H1 (cell line): ENCODE measurements at regions not wholly inside any gene's neighbourhood (a gene's known extent, or its start where the extent isn't known, plus 50 kb on each side); places are given as distances from the start of the nearest gene placed in this dataset.

Experiments
- CTCF ChIA-PET: fragments of 300-600 bp; sonication (Branson Sonifier 250); formaldehyde crosslinking; loops from one replicate; lab custom pipeline; 2021; ENCODE audit not compliant: partially characterized antibody; lab: Charles Lee
- POLR2A ChIA-PET: fragments of 300-600 bp; sonication (Branson Sonifier 250); formaldehyde crosslinking; loops from one replicate; lab custom pipeline; 2021; ENCODE audit warnings: inconsistent platforms; ENCODE audit not compliant: partially characterized antibody; lab: Charles Lee
- DNase-seq, 2 experiments: peaks; one replicate each; pipeline versions ENCODE4 v3.0.0 to v3.0.0-alpha.2; 2010 to 2022; ENCODE audit warnings: low spot score in 2 of 2, low read depth in 1 of 2, mixed read lengths in 1 of 2
- FAIRE-seq: peaks from 2 replicates; lab custom pipeline; 2011; peaks lifted over from hg19 to GRCh38; lab: Jason Lieb, UNC
- H2AFZ ChIP-seq: 2 replicates; pipeline ENCODE4 v1.8.1; 2012; ENCODE audit warnings: low read length, inconsistent platforms
- H2AK5ac ChIP-seq: 2 replicates; pipeline ENCODE4 v1.6.1; 2013; ENCODE audit warnings: low read depth, low read length
- H2BK120ac ChIP-seq: replicated peaks from 2 replicates; pipeline ENCODE3; 2013; ENCODE audit warnings: low read depth, low read length, inconsistent platforms
- H2BK12ac ChIP-seq: 2 replicates; pipeline ENCODE4 v1.6.1; 2013; ENCODE audit warnings: low read depth, low read length
- H2BK15ac ChIP-seq: 2 replicates; pipeline ENCODE4 v1.6.1; 2013; ENCODE audit warnings: low read length
- H2BK20ac ChIP-seq: 2 replicates; pipeline ENCODE4 v1.6.1; 2013; ENCODE audit warnings: low read length
- H2BK5ac ChIP-seq: 2 replicates; pipeline ENCODE4 v1.6.1; 2013; ENCODE audit warnings: low read depth, low read length
- H3K14ac ChIP-seq: 2 replicates; pipeline ENCODE4 v1.6.1; 2013; ENCODE audit warnings: inconsistent platforms; ENCODE audit not compliant: insufficient read length
- H3K18ac ChIP-seq: 2 replicates; pipeline ENCODE4 v1.6.1; 2013; ENCODE audit warnings: low read length; ENCODE audit errors: extremely low read depth
- H3K23ac ChIP-seq: 2 replicates; pipeline ENCODE4 v1.6.1; 2013; ENCODE audit warnings: inconsistent platforms; ENCODE audit not compliant: insufficient read length
- H3K23me2 ChIP-seq: 2 replicates; pipeline ENCODE4 v1.6.1; 2013; ENCODE audit warnings: low read depth, low read length
- H3K27ac ChIP-seq: 2 replicates; pipeline ENCODE4 v1.6.1; 2011; ENCODE audit warnings: low read depth, low read length, inconsistent platforms
- H3K27me3 ChIP-seq, 4 experiments: replicated peaks in 1 of 4; 1 replicate in 1 of 4; 2 replicates in 3 of 4; pipeline versions ENCODE4 v1.6.1 to v1.8.1; 2011 to 2013; ENCODE audit warnings: low read length in 3 of 4, mild to moderate bottlenecking in 3 of 4, inconsistent platforms in 2 of 4, mixed read lengths in 2 of 4, moderate library complexity in 1 of 4; ENCODE audit not compliant: control insufficient read depth in 3 of 4, insufficient read depth in 3 of 4; ENCODE audit errors: extremely low read depth in 1 of 4
- H3K36me3 ChIP-seq, 4 experiments: 2 replicates each; pipeline versions ENCODE4 v1.6.1 to v1.8.1; 2011 to 2013; ENCODE audit warnings: mild to moderate bottlenecking in 4 of 4, low read length in 3 of 4, moderate library complexity in 2 of 4, control low read depth in 1 of 4, inconsistent platforms in 1 of 4; ENCODE audit not compliant: insufficient read depth in 4 of 4, control insufficient read depth in 2 of 4
- H3K4ac ChIP-seq: replicated peaks from 2 replicates; pipeline ENCODE3; 2013; ENCODE audit warnings: low read length, low read depth, mixed read lengths, inconsistent platforms; ENCODE audit not compliant: insufficient read length
- H3K4me1 ChIP-seq, 4 experiments: replicated peaks in 1 of 4; 1 replicate in 1 of 4; 2 replicates in 3 of 4; pipeline versions ENCODE4 v1.6.1 to v1.8.1; 2011 to 2013; ENCODE audit warnings: low read length in 3 of 4, inconsistent platforms in 2 of 4, mixed read lengths in 1 of 4; ENCODE audit not compliant: insufficient read depth in 4 of 4, control insufficient read depth in 3 of 4
- H3K4me2 ChIP-seq, 2 experiments: 2 replicates each; pipeline versions ENCODE4 v1.6.1 to v1.8.1; 2011 to 2013; ENCODE audit warnings: low read depth in 2 of 2, low read length in 2 of 2, control low read depth in 1 of 2, inconsistent platforms in 1 of 2, mild to moderate bottlenecking in 1 of 2; ENCODE audit not compliant: insufficient read depth in 1 of 2
- H3K4me3 ChIP-seq, 4 experiments: fragments of 200-600, 300-600 bp in 1 of 4; sonication (generic), shearing (Covaris generic), sonication (Bioruptor Twin) in 1 of 4; 2 replicates each; pipeline versions ENCODE4 v1.5.1 to v1.8.1; 2011 to 2016; ENCODE audit warnings: low read length in 4 of 4, low read depth in 3 of 4, control low read depth in 2 of 4, inconsistent platforms in 2 of 4, mild to moderate bottlenecking in 2 of 4, mixed read lengths in 1 of 4, moderate library complexity in 1 of 4; ENCODE audit not compliant: insufficient read depth in 2 of 4; ENCODE audit errors: extremely low read depth in 1 of 4
- H3K56ac ChIP-seq: replicated peaks from 2 replicates; pipeline ENCODE3; 2013; ENCODE audit warnings: low read depth, mild to moderate bottlenecking, mixed read lengths, low read length, inconsistent platforms; ENCODE audit not compliant: insufficient read length
- H3K79me1 ChIP-seq: 2 replicates; pipeline ENCODE4 v1.6.1; 2013; ENCODE audit warnings: low read depth, low read length, control low read depth
- H3K79me2 ChIP-seq, 2 experiments: 2 replicates each; pipeline versions ENCODE4 v1.6.1 to v1.8.1; 2012 to 2013; ENCODE audit warnings: low read length in 2 of 2, mild to moderate bottlenecking in 2 of 2, inconsistent platforms in 1 of 2; ENCODE audit not compliant: insufficient read depth in 2 of 2, control insufficient read depth in 1 of 2
- H3K9ac ChIP-seq, 4 experiments: replicated peaks in 1 of 4; 1 replicate in 1 of 4; 2 replicates in 3 of 4; pipeline versions ENCODE4 v1.6.1 to v1.8.1; 2011 to 2013; ENCODE audit warnings: low read depth in 3 of 4, low read length in 3 of 4, control low read depth in 2 of 4, mild to moderate bottlenecking in 2 of 4, moderate library complexity in 2 of 4, inconsistent platforms in 1 of 4; ENCODE audit errors: extremely low read depth in 1 of 4
- H3K9me3 ChIP-seq, 2 experiments: 2 replicates each; pipeline versions ENCODE4 v1.6.1 to v1.8.1; 2012 to 2013; ENCODE audit warnings: mild to moderate bottlenecking in 2 of 2, moderate library complexity in 2 of 2, control low read depth in 1 of 2, inconsistent platforms in 1 of 2, low read depth in 1 of 2, low read length in 1 of 2, mixed read lengths in 1 of 2; ENCODE audit not compliant: insufficient read depth in 2 of 2
- H4K20me1 ChIP-seq, 2 experiments: replicated peaks in 1 of 2; 2 replicates each; pipeline versions ENCODE3 to v1.8.1; 2011 to 2013; ENCODE audit warnings: inconsistent platforms in 2 of 2, low read length in 2 of 2, mild to moderate bottlenecking in 1 of 2; ENCODE audit not compliant: insufficient read depth in 2 of 2, control insufficient read depth in 1 of 2
- H4K5ac ChIP-seq: 2 replicates; pipeline ENCODE4 v1.6.1; 2013; ENCODE audit warnings: low read length, low read depth, mixed read lengths, inconsistent platforms; ENCODE audit not compliant: insufficient read length
- H4K8ac ChIP-seq: 2 replicates; pipeline ENCODE4 v1.8.0; 2013; ENCODE audit warnings: mild to moderate bottlenecking, moderate library complexity, low read length, inconsistent platforms; ENCODE audit not compliant: insufficient read depth; ENCODE audit errors: extremely low read depth
- H4K91ac ChIP-seq: replicated peaks from 2 replicates; pipeline ENCODE3; 2013; ENCODE audit warnings: low read length, mixed read lengths, inconsistent platforms; ENCODE audit not compliant: insufficient read length
- BCL11A ChIP-seq, 2 experiments: IDR thresholded peaks; one replicate each; pipeline ENCODE4 v1.6.1; 2011; ENCODE audit warnings: low read depth in 2 of 2, low read length in 2 of 2, mild to moderate bottlenecking in 2 of 2
- CBX5 ChIP-seq: fragments of 300-800, 300-1000 bp; sonication (generic); IDR thresholded peaks from 2 replicates; pipeline ENCODE4 v1.7.1; 2016; ENCODE audit warnings: antibody characterized with exemption, low read length, low read depth
- CEBPB ChIP-seq: IDR thresholded peaks from 2 replicates; pipeline ENCODE4 v1.6.1; 2012; ENCODE audit warnings: low read depth, low read length
- CHD2 ChIP-seq: IDR thresholded peaks from 2 replicates; pipeline ENCODE4 v1.6.1; 2012; ENCODE audit warnings: low read length, improper control_type of control experiment
- CTBP2 ChIP-seq: IDR thresholded peaks from 2 replicates; pipeline ENCODE4 v1.7.0; 2011; ENCODE audit warnings: borderline replicate concordance, mild to moderate bottlenecking, moderate library complexity, mixed read lengths, low read length; ENCODE audit not compliant: insufficient read depth, insufficient read length
- GABPA ChIP-seq: IDR thresholded peaks from 2 replicates; pipeline ENCODE4 v1.6.1; 2011; ENCODE audit warnings: mild to moderate bottlenecking, low read length, moderate library complexity, borderline replicate concordance; ENCODE audit not compliant: insufficient read depth
- JUN ChIP-seq: IDR thresholded peaks from 2 replicates; pipeline ENCODE4 v1.6.1; 2011; ENCODE audit warnings: low read depth, mild to moderate bottlenecking, improper control_type of control experiment, low read length
- NRF1 ChIP-seq: IDR thresholded peaks from 2 replicates; pipeline ENCODE4 v1.6.1; 2011; ENCODE audit warnings: mild to moderate bottlenecking, low read depth, low read length, improper control_type of control experiment
- POLR2AphosphoS5 ChIP-seq: IDR thresholded peaks from 2 replicates; pipeline ENCODE4 v1.6.1; 2011; ENCODE audit warnings: low read depth, low read length
- RNF2 ChIP-seq: fragments of 200-900, 300-1000 bp; sonication (generic); IDR thresholded peaks from 2 replicates; pipeline ENCODE4 v1.7.1; 2016; ENCODE audit warnings: borderline replicate concordance, low read depth, mild to moderate bottlenecking, antibody characterized with exemption, low read length; ENCODE audit not compliant: poor library complexity, severe bottlenecking; ENCODE audit errors: missing control alignments
- RXRA ChIP-seq: IDR thresholded peaks from 2 replicates; pipeline ENCODE4 v1.6.1; 2011; ENCODE audit warnings: low read depth, mild to moderate bottlenecking, low read length, moderate library complexity; ENCODE audit not compliant: insufficient read depth
- TBP ChIP-seq: IDR thresholded peaks from 2 replicates; pipeline ENCODE4 v1.6.1; 2011; ENCODE audit warnings: low read depth, low read length, improper control_type of control experiment
- USF2 ChIP-seq: IDR thresholded peaks from 2 replicates; pipeline ENCODE4 v1.6.1; 2011; ENCODE audit warnings: low read length, improper control_type of control experiment
- WGBS, 2 experiments: shearing (Covaris generic) in 1 of 2; methylation state at CpG; one replicate each; pipeline versions ENCODE4 v1.1.6 to v1.1.7; 2013 to 2015; ENCODE audit warnings: low lambda C conversion rate in 2 of 2, mixed read lengths in 2 of 2, inconsistent platforms in 1 of 2, low coverage in 1 of 2, missing lambda C conversion rate in 1 of 2; ENCODE audit not compliant: insufficient replicate concordance in 2 of 2, insufficient coverage in 1 of 2, insufficient read length in 1 of 2; ENCODE audit errors: extremely low coverage in 1 of 2, missing lambda C conversion rate in 1 of 2; 5-methylcytosine and 5-hydroxymethylcytosine counted together

DNA sequence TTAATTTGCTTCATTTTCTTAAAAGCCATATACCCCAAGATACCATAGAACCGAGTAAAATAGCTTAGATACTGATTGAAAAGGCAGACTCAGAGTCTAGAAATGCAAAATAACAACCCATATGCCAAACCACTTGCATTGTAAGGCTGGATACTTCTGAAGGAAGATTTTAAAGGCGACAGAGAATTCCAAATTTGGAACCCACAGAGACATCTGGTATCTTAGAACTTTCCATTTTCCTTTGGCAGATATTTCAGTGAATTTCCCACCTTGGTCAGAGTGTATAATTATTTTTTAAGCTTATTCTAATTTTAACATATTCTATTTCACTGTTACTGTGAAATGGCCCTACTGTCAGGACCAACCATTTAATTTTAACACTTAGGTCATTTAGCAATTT is 186.4 kb upstream of the E2F7 start:
- H3K79me2 ChIP-seq = no peaks in the 10 kb centered on the region
- H2BK20ac ChIP-seq = no peak overlapping the region
- no peaks in the 10 kb centered on the region for H3K23me2 ChIP-seq
- H3K4ac ChIP-seq = no peak overlapping the region
- H3K4me3 ChIP-seq = no peak overlapping the region
- no peaks in the 10 kb centered on the region for H3K36me3 ChIP-seq
- WGBS, 2 experiments = 88% methylated on average over 2 of the region's 2 CpGs; no CpG with 5 or more reads in 1 of the 2 experiments
- FAIRE-seq = no peak
- H3K4me1 ChIP-seq = no peaks in the 10 kb centered on the region
- no peak for DNase-seq
- no peak overlapping the region for H2AK5ac ChIP-seq
- no peak overlapping the region for H2BK5ac ChIP-seq
- H3K4me2 ChIP-seq = no peak overlapping the region
- POLR2A ChIA-PET = no interaction called here
- H4K91ac ChIP-seq = no peak overlapping the region
- H2BK15ac ChIP-seq = no peak overlapping the region
- H2AFZ ChIP-seq = no peak overlapping the region
- H3K23ac ChIP-seq = no peak overlapping the region
- H4K8ac ChIP-seq = no peak overlapping the region
- H4K5ac ChIP-seq = no peak overlapping the region
- no peaks in the 10 kb centered on the region for H4K20me1 ChIP-seq
- no peaks in the 10 kb centered on the region for H3K27me3 ChIP-seq
- no peak overlapping the region for H2BK12ac ChIP-seq
- no peak overlapping the region for H3K14ac ChIP-seq
- H3K79me1 ChIP-seq = no peaks in the 10 kb centered on the region
- H3K27ac ChIP-seq = no peak overlapping the region
- no peak overlapping the region for H3K9ac ChIP-seq
- no peak overlapping the region for H3K56ac ChIP-seq
- H3K9me3 ChIP-seq = no peaks in the 10 kb centered on the region
- no peak overlapping the region for H2BK120ac ChIP-seq
- CTCF ChIA-PET = no interaction called here
- no peak overlapping the region for H3K18ac ChIP-seq
- TF ChIP-seq CTBP2 = no peak
- no peak for TF ChIP-seq GABPA
- no peak for TF ChIP-seq CHD2
- no peak for TF ChIP-seq BCL11A (IDR thresholded peaks at IDR 0.05; ENCODE audit: low read depth in 2 of 2, low read length in 2 of 2)
- TF ChIP-seq CBX5 = no peak
- TF ChIP-seq JUN = no peak
- TF ChIP-seq NRF1 = no peak
- TF ChIP-seq USF2 = no peak
- TF ChIP-seq RNF2 = no peak
- no peak for TF ChIP-seq RXRA
- no peak for TF ChIP-seq POLR2AphosphoS5
- TF ChIP-seq TBP = no peak
- TF ChIP-seq CEBPB = no peak
